ENCODE measurements at regions not wholly inside any gene's neighbourhood (a gene's known extent, or its start where the extent isn't known, plus 50 kb on each side); places are given as distances from the start of the nearest gene placed in this dataset.

GRCh38 chr13:83344518-83344917, 537.8 kb downstream of the SLITRK1 start:
- no peaks in the 10 kb centered on the region for H3K27me3 ChIP-seq (ENCODE audit: low read length)
- no peaks in the 10 kb centered on the region for H3K4me1 ChIP-seq (ENCODE audit: insufficient read depth, low read length)
- no peak overlapping the region for H3K27ac ChIP-seq (ENCODE audit: low read length)
- no peaks in the 10 kb centered on the region for H3K79me2 ChIP-seq (ENCODE audit: low read length)
- ATAC-seq = no peak
- no peaks in the 10 kb centered on the region for H4K20me1 ChIP-seq (ENCODE audit: low read length)
- no peak for TF ChIP-seq EZH2phosphoT487 (IDR thresholded peaks at IDR 0.05; ENCODE audit: borderline replicate concordance, low read length)
- TF ChIP-seq, protein P1, sequence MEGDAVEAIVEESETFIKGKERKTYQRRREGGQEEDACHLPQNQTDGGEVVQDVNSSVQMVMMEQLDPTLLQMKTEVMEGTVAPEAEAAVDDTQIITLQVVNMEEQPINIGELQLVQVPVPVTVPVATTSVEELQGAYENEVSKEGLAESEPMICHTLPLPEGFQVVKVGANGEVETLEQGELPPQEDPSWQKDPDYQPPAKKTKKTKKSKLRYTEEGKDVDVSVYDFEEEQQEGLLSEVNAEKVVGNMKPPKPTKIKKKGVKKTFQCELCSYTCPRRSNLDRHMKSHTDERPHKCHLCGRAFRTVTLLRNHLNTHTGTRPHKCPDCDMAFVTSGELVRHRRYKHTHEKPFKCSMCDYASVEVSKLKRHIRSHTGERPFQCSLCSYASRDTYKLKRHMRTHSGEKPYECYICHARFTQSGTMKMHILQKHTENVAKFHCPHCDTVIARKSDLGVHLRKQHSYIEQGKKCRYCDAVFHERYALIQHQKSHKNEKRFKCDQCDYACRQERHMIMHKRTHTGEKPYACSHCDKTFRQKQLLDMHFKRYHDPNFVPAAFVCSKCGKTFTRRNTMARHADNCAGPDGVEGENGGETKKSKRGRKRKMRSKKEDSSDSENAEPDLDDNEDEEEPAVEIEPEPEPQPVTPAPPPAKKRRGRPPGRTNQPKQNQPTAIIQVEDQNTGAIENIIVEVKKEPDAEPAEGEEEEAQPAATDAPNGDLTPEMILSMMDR (conservative IDR thresholded peaks at IDR 0.05; ENCODE audit: low read depth, low read length) = no peak
- no peak for TF ChIP-seq EZH2 (IDR thresholded peaks at IDR 0.05; ENCODE audit: low read length, unreplicated experiment)
- H3K9me2 ChIP-seq (replicated peaks; ENCODE audit: low read length) = no peaks in the 10 kb centered on the region
- DNase-seq = no peak
- H3K4me3 ChIP-seq (ENCODE audit: low read length) = no peak overlapping the region
- H3K4me2 ChIP-seq (ENCODE audit: low read length) = no peak overlapping the region
- no peak overlapping the region for H3K9ac ChIP-seq (ENCODE audit: low read length)
- no TSS peak for BruUV-seq (replicated peaks)
- CTCF ChIA-PET = no interaction called here
- POLR2A ChIA-PET (ENCODE audit: unreplicated experiment) = no interaction called here
- no peak overlapping the region for H2AFZ ChIP-seq (ENCODE audit: low read length)
- intact Hi-C loops (cut with micrococcal nuclease) = no loop called here
- H3K36me3 ChIP-seq (ENCODE audit: low read depth, low read length) = no peaks in the 10 kb centered on the region
- H3K9me3 ChIP-seq (ENCODE audit: low read length) = no peaks in the 10 kb centered on the region
- no peaks in the 10 kb centered on the region for H3F3A ChIP-seq (ENCODE audit: low read length, unreplicated experiment)

DNA sequence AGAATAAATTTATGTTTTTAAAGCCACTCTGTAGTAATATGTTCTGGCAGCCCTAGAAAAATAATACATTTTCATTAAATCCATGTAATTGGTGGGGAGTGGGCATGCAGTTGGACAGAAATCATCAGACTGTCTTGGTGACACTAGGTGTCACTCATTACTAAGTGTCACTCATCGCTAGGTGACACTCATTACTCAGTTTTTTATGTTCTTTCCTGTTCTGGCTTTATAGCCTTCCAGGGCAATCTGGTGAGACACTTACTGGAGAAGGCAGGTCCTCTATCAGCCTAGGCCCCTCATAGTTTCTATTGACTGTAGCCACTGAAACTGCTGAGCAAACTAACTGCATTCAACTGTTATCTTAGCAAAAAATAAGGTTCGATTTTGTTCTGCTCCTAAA, 542.1 kb downstream of the SLITRK1 start:
- no TSS peak for BruUV-seq (replicated peaks)
- intact Hi-C loops (cut with micrococcal nuclease) = no loop called here
- POLR2A ChIA-PET (ENCODE audit: unreplicated experiment) = no interaction called here
- Histone ChIP-seq H3K4me2 (ENCODE audit: low read length) (no peak overlapping the region), H3K4me1 (ENCODE audit: insufficient read depth, low read length) (no peaks in the 10 kb centered on the region), H3K27me3 (ENCODE audit: low read length) (no peaks in the 10 kb centered on the region), H3K27ac (ENCODE audit: low read length) (no peak overlapping the region), H3K4me3 (ENCODE audit: low read length) (no peak overlapping the region), H2AFZ (ENCODE audit: low read length) (no peak overlapping the region), H3K36me3 (ENCODE audit: low read depth, low read length) (no peaks in the 10 kb centered on the region), H3F3A (ENCODE audit: low read length, unreplicated experiment) (no peaks in the 10 kb centered on the region), H4K20me1 (ENCODE audit: low read length) (no peaks in the 10 kb centered on the region), H3K79me2 (ENCODE audit: low read length) (no peaks in the 10 kb centered on the region), H3K9ac (ENCODE audit: low read length) (no peak overlapping the region), H3K9me2 (replicated peaks; ENCODE audit: low read length) (no peaks in the 10 kb centered on the region), H3K9me3 (ENCODE audit: low read length) (no peaks in the 10 kb centered on the region)
- TF ChIP-seq EZH2phosphoT487 (IDR thresholded peaks at IDR 0.05; ENCODE audit: borderline replicate concordance, low read length) (no peak), EZH2 (IDR thresholded peaks at IDR 0.05; ENCODE audit: low read length, unreplicated experiment) (no peak)
- TF ChIP-seq, protein P1 (conservative IDR thresholded peaks at IDR 0.05; ENCODE audit: low read depth, low read length) = no peak
- ATAC-seq = no peak
- DNase-seq = no peak
- CTCF ChIA-PET = no interaction called here

DNA sequence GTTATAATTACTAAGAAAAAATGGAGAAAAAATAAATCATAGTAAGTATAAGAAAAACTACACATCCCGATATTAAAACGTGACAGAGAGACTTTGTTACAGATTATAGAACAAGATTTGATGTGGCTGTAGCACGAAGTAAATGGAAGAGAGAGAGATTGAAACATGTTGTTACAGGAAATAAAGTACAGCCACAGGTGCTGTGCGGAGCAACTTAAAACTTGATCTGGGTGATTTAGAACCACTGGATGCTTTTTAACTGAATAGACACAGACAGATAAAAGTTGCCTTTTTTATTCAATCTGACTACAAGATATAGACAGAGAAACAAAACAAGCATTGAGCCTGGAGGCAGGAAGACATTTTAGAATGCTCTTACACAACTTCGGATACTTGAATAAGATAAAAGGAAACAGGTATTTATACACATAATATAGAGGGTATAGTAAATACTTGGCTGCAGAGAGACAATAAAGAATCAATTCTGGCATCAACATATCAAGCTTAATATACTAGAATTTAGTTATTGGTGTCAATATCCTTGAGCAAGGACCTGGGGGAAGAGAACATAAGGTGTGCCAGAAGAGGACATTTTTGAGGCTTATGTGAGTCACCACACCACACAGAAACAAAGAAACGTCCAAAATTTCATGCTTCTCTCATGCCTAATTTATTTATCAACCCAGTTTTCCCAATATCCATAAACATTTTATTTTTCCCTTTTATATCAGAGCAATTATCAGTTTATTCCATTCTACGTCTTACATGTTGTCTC, 548.5 kb downstream of the SLITRK1 start:
- no peaks in the 10 kb centered on the region for H3K9me3 ChIP-seq (ENCODE audit: low read length)
- peaks cover 9% of the 10 kb centered on the region for H3K4me1 ChIP-seq (ENCODE audit: insufficient read depth, low read length)
- H3K79me2 ChIP-seq (ENCODE audit: low read length) = no peaks in the 10 kb centered on the region
- peak overlapping the region; percentile 19; the same call in 1 of the 2 replicates for H3K4me2 ChIP-seq (ENCODE audit: low read length)
- BruUV-seq (replicated peaks) = no TSS peak
- peak; percentile 54; the same call in 1 of the 2 replicates for ATAC-seq
- no peak for TF ChIP-seq EZH2phosphoT487 (IDR thresholded peaks at IDR 0.05; ENCODE audit: borderline replicate concordance, low read length)
- no peak for TF ChIP-seq EZH2 (IDR thresholded peaks at IDR 0.05; ENCODE audit: low read length, unreplicated experiment)
- TF ChIP-seq, protein P1 (conservative IDR thresholded peaks at IDR 0.05; ENCODE audit: low read depth, low read length) = no peak
- H3K27ac ChIP-seq (ENCODE audit: low read length) = no peak overlapping the region
- peak; percentile 46 for DNase-seq
- intact Hi-C loops (cut with micrococcal nuclease) = no loop called here
- H3K9me2 ChIP-seq (replicated peaks; ENCODE audit: low read length) = no peaks in the 10 kb centered on the region
- H3K27me3 ChIP-seq (ENCODE audit: low read length) = no peaks in the 10 kb centered on the region
- H4K20me1 ChIP-seq (ENCODE audit: low read length) = no peaks in the 10 kb centered on the region
- POLR2A ChIA-PET (ENCODE audit: unreplicated experiment) = no interaction called here
- CTCF ChIA-PET = no interaction called here
- H3K9ac ChIP-seq (ENCODE audit: low read length) = no peak overlapping the region
- H3F3A ChIP-seq (ENCODE audit: low read length, unreplicated experiment) = no peaks in the 10 kb centered on the region
- no peak overlapping the region for H3K4me3 ChIP-seq (ENCODE audit: low read length)
- H2AFZ ChIP-seq (ENCODE audit: low read length) = 0 out of 2 replicates have a peak overlapping the region, but pooled peaks have one; percentile 38
- no peaks in the 10 kb centered on the region for H3K36me3 ChIP-seq (ENCODE audit: low read depth, low read length)
